B cell (primary cell): ENCODE measurements at regions not wholly inside any gene's neighbourhood (a gene's known extent, or its start where the extent isn't known, plus 50 kb on each side); places are given as distances from the start of the nearest gene placed in this dataset.
A peak's percentile ranks its signal among the peaks of the same experiment; 100 is the strongest.

ENCODE experiments used
- ATAC-seq: fragments of 200-7000 bp; cut with Tn5 transposase; one replicate; pipeline ENCODE4 v1.10.0; 2021; ENCODE audit warnings: low read depth, mild to moderate bottlenecking, moderate number of reproducible peaks, moderate library complexity
- CTCF ChIA-PET: fragments of 350-600 bp; sonication (Branson Sonifier 250); formaldehyde crosslinking; loops from one replicate; lab custom pipeline; 2021; ENCODE audit warnings: antibody characterized with exemption, inconsistent platforms; lab: Charles Lee
- POLR2A ChIA-PET: fragments of 350-600 bp; sonication (Branson Sonifier 250); formaldehyde crosslinking; loops from one replicate; lab custom pipeline; 2021; ENCODE audit warnings: antibody characterized with exemption; lab: Charles Lee
- DNase-seq: peaks from one replicate; pipeline ENCODE4 v3.0.0; 2013
- H2AFZ ChIP-seq: 2 replicates; pipeline ENCODE4 v1.6.1; 2012; ENCODE audit warnings: mild to moderate bottlenecking, low read depth, low read length; ENCODE audit not compliant: insufficient read depth, poor library complexity, severe bottlenecking
- H3K27ac ChIP-seq, 2 donors: 1 replicate in 1 of 2; 2 replicates in 1 of 2; pipeline ENCODE4 v1.5.1; 2012 to 2013; ENCODE audit warnings: low read length in 2 of 2, mild to moderate bottlenecking in 2 of 2, moderate library complexity in 1 of 2
- H3K27me3 ChIP-seq, 4 experiments: fragments of 200-600 bp in 1 of 4; sonication (generic) in 1 of 4; replicated peaks in 1 of 4; 1 replicate in 2 of 4; 2 replicates in 2 of 4; pipeline versions ENCODE4 v1.6.1 to v1.7.0; 2013 to 2016; ENCODE audit warnings: low read length in 3 of 4, mild to moderate bottlenecking in 2 of 4, mixed read lengths in 1 of 4, moderate library complexity in 1 of 4; ENCODE audit not compliant: insufficient read depth in 4 of 4, control insufficient read depth in 3 of 4; ENCODE audit errors: control extremely low read depth in 1 of 4
- H3K36me3 ChIP-seq, 2 experiments: replicated peaks in 1 of 2; 1 replicate in 1 of 2; 2 replicates in 1 of 2; pipeline versions ENCODE4 v1.6.1 to v1.7.1; 2013; ENCODE audit warnings: low read length in 1 of 2; ENCODE audit not compliant: insufficient read depth in 2 of 2, control insufficient read depth in 1 of 2; ENCODE audit errors: control extremely low read depth in 1 of 2, extremely low read depth in 1 of 2
- H3K4me1 ChIP-seq, 2 donors: fragments of 200-600 bp in 1 of 2; sonication (generic) in 1 of 2; 1 replicate in 1 of 2; 2 replicates in 1 of 2; pipeline versions ENCODE4 v1.5.1 to v1.6.1; 2013 to 2017; ENCODE audit warnings: low read length in 2 of 2; ENCODE audit not compliant: control insufficient read depth in 2 of 2, insufficient read depth in 2 of 2
- H3K4me2 ChIP-seq: replicated peaks from 2 replicates; pipeline ENCODE3; 2012; ENCODE audit warnings: mild to moderate bottlenecking, low read depth, low read length; ENCODE audit not compliant: poor library complexity, severe bottlenecking
- H3K4me3 ChIP-seq, 5 experiments: fragments of 200-600 bp in 1 of 5; sonication (generic) in 1 of 5; 1 replicate in 3 of 5; 2 replicates in 2 of 5; pipeline versions ENCODE4 v1.5.1 to v1.7.0; 2011 to 2016; ENCODE audit warnings: low read length in 4 of 5, mild to moderate bottlenecking in 4 of 5, low read depth in 2 of 5, control low read depth in 1 of 5, moderate library complexity in 1 of 5; ENCODE audit not compliant: insufficient read depth in 1 of 5; ENCODE audit errors: control extremely low read depth in 1 of 5, extremely low read depth in 1 of 5
- H3K79me2 ChIP-seq: fragments of 200-600 bp; sonication (generic); one replicate; pipeline ENCODE4 v1.6.0; 2016; ENCODE audit warnings: low read length; ENCODE audit not compliant: control insufficient read depth, insufficient read depth
- H3K9ac ChIP-seq: fragments of 200-600 bp; sonication (generic); 2 replicates; pipeline ENCODE4 v1.6.1; 2017; ENCODE audit warnings: mild to moderate bottlenecking, low read length, moderate library complexity
- H3K9me3 ChIP-seq, 3 donors: one replicate each; pipeline versions ENCODE4 v1.6.1 to v1.7.1; 2013; ENCODE audit warnings: low read length in 2 of 3; ENCODE audit not compliant: control insufficient read depth in 2 of 3, insufficient read depth in 1 of 3; ENCODE audit errors: control extremely low read depth in 1 of 3
- H4K20me1 ChIP-seq: 2 replicates; pipeline ENCODE4 v1.6.0; 2012; ENCODE audit warnings: mild to moderate bottlenecking, low read length; ENCODE audit not compliant: insufficient read depth, control insufficient read depth, poor library complexity, severe bottlenecking
- H3K27ac Mint-ChIP-seq: one replicate; pipeline ENCODE4 v1.8.0; 2021; ENCODE audit warnings: mixed read lengths
- H3K27me3 Mint-ChIP-seq: one replicate; pipeline ENCODE4 v1.8.0; 2021; ENCODE audit warnings: mixed read lengths
- H3K4me1 Mint-ChIP-seq: one replicate; pipeline ENCODE4 v1.8.0; 2021; ENCODE audit warnings: mixed read lengths
- H3K4me3 Mint-ChIP-seq: one replicate; pipeline ENCODE4 v1.8.0; 2021; ENCODE audit warnings: mixed read lengths
- H3K9me3 Mint-ChIP-seq: one replicate; pipeline ENCODE4 v1.8.0; 2022; ENCODE audit warnings: mixed read lengths; ENCODE audit not compliant: insufficient read depth
- EZH2 ChIP-seq: IDR thresholded peaks from 2 replicates; pipeline ENCODE4 v1.6.1; 2012; ENCODE audit warnings: borderline replicate concordance, low read depth, mild to moderate bottlenecking, moderate library complexity, low read length; ENCODE audit not compliant: insufficient read depth, poor library complexity, severe bottlenecking
- WGBS: methylation state at CpG from one replicate; pipeline ENCODE4 v1.1.5; 2013; ENCODE audit warnings: missing lambda C conversion rate; ENCODE audit not compliant: insufficient coverage; 5-methylcytosine and 5-hydroxymethylcytosine counted together
- intact Hi-C: fragments of 100-400 bp; cut with micrococcal nuclease; formaldehyde crosslinking; loops from one replicate; pipeline ENCODE4 v1.10.0; 2022
- TF ChIP-seq, protein P1 (sequence below): fragments of 200-600 bp; IDR thresholded peaks from one replicate; pipeline ENCODE4 v1.8.0; 2022; ENCODE audit warnings: antibody characterized with exemption, mild to moderate bottlenecking

GRCh38 chr1:117312453-117313138, 54.7 kb upstream of the MAN1A2 start:
- Mint-ChIP-seq H3K27ac (no peak overlapping the region), H3K27me3 (peaks cover 3% of the 10 kb centered on the region), H3K4me1 (no peaks in the 10 kb centered on the region), H3K9me3 (no peaks in the 10 kb centered on the region), H3K4me3 (no peak overlapping the region)
- H3K27ac ChIP-seq, result no peak overlapping the region
- TF ChIP-seq EZH2, result no peak
- TF ChIP-seq, protein P1, sequence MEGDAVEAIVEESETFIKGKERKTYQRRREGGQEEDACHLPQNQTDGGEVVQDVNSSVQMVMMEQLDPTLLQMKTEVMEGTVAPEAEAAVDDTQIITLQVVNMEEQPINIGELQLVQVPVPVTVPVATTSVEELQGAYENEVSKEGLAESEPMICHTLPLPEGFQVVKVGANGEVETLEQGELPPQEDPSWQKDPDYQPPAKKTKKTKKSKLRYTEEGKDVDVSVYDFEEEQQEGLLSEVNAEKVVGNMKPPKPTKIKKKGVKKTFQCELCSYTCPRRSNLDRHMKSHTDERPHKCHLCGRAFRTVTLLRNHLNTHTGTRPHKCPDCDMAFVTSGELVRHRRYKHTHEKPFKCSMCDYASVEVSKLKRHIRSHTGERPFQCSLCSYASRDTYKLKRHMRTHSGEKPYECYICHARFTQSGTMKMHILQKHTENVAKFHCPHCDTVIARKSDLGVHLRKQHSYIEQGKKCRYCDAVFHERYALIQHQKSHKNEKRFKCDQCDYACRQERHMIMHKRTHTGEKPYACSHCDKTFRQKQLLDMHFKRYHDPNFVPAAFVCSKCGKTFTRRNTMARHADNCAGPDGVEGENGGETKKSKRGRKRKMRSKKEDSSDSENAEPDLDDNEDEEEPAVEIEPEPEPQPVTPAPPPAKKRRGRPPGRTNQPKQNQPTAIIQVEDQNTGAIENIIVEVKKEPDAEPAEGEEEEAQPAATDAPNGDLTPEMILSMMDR, result peak; percentile 64
- H3K4me1 ChIP-seq, result no peaks in the 10 kb centered on the region
- WGBS, result 43% methylated on average over 2 of the region's 4 CpGs
- H3K4me2 ChIP-seq, result no peak overlapping the region
- H3K4me3 ChIP-seq, result no peak overlapping the region
- no peak overlapping the region for H2AFZ ChIP-seq
- DNase-seq (peak; percentile 13), ATAC-seq (peak; percentile 39)
- CTCF ChIA-PET, result no interaction called here
- POLR2A ChIA-PET, result no interaction called here
- no peaks in the 10 kb centered on the region for H3K79me2 ChIP-seq
- intact Hi-C loops, result loop anchor here (5.0 kb wide), 1 partner anchor 445 kb away; no protein-coding TSS in a partner anchor
- H3K36me3 ChIP-seq, result no peaks in the 10 kb centered on the region
- no peaks in the 10 kb centered on the region for H4K20me1 ChIP-seq
- H3K27me3 ChIP-seq, result no peaks in the 10 kb centered on the region
- no peak overlapping the region for H3K9ac ChIP-seq
- no peaks in the 10 kb centered on the region for H3K9me3 ChIP-seq

- H3K4me1 Mint-ChIP-seq, result no peaks in the 10 kb centered on the region
- no peak overlapping the region for H3K9ac ChIP-seq
- H3K9me3 Mint-ChIP-seq, result no peaks in the 10 kb centered on the region
- H3K4me3 Mint-ChIP-seq, result no peak overlapping the region
- ATAC-seq (no peak), DNase-seq (no peak)
- H3K27ac Mint-ChIP-seq, result no peak overlapping the region
- no peaks in the 10 kb centered on the region for H3K9me3 ChIP-seq
- ChIA-PET POLR2A (no interaction called here), CTCF (interaction anchor here (1.7 kb wide), 1 partner anchor 588 kb away, joined by 3 read pairs; no protein-coding TSS in a partner anchor)
- H3K4me1 ChIP-seq, result no peaks in the 10 kb centered on the region
- no peak overlapping the region for H2AFZ ChIP-seq
- H3K27ac ChIP-seq, result no peak overlapping the region
- H4K20me1 ChIP-seq, result no peaks in the 10 kb centered on the region
- no peaks in the 10 kb centered on the region for H3K79me2 ChIP-seq
- intact Hi-C loops, result no loop called here
- 70% methylated on average over 2 of the region's 3 CpGs for WGBS
- H3K4me3 ChIP-seq, result no peak overlapping the region
- H3K27me3 ChIP-seq, result no peaks in the 10 kb centered on the region
- H3K36me3 ChIP-seq, result no peaks in the 10 kb centered on the region
- TF ChIP-seq, protein P1, result no peak
- TF ChIP-seq EZH2, result no peak
- no peak overlapping the region for H3K4me2 ChIP-seq
- peaks cover 3% of the 10 kb centered on the region for H3K27me3 Mint-ChIP-seq
Measured at GRCh38 chr1:117308311-117308916, 58.8 kb upstream of the MAN1A2 start.
